ENCODE measurements at regions not wholly inside any gene's neighbourhood (a gene's known extent, or its start where the extent isn't known, plus 50 kb on each side); places are given as distances from the start of the nearest gene placed in this dataset.

GRCh38 chr1:91160363-91161075 is 138.7 kb upstream of the ZNF644 start:
- WGBS (ENCODE audit: insufficient coverage): 88% methylated on average over 1 of the region's 14 CpGs
- Histone ChIP-seq H3K36me3 (ENCODE audit: control insufficient read depth, insufficient read depth, low read length) (no peaks in the 10 kb centered on the region), H3K4me1 (ENCODE audit: control insufficient read depth, insufficient read depth, low read length) (no peaks in the 10 kb centered on the region), H3K27me3 (ENCODE audit: control insufficient read depth, insufficient read depth, low read length) (no peaks in the 10 kb centered on the region), H3K27ac (ENCODE audit: low read depth, low read length) (no peak overlapping the region), H3K4me3 (ENCODE audit: low read depth, low read length) (no peak overlapping the region), H3K9me3 (ENCODE audit: control insufficient read depth, insufficient read depth, low read length) (no peaks in the 10 kb centered on the region)
- no peak for DNase-seq (ENCODE audit: low read depth in 4 of 6, low spot score in 6 of 6)

- no peaks in the 10 kb centered on the region for H3K4me1 ChIP-seq (ENCODE audit: control insufficient read depth, insufficient read depth, low read length)
- H3K36me3 ChIP-seq (ENCODE audit: control insufficient read depth, insufficient read depth, low read length): no peaks in the 10 kb centered on the region
- no peak overlapping the region for H3K4me3 ChIP-seq (ENCODE audit: low read depth, low read length)
- no CpG with 5 or more reads among the region's 1 CpG for WGBS (ENCODE audit: insufficient coverage)
- no peaks in the 10 kb centered on the region for H3K9me3 ChIP-seq (ENCODE audit: control insufficient read depth, insufficient read depth, low read length)
- H3K27ac ChIP-seq (ENCODE audit: low read depth, low read length): no peak overlapping the region
- H3K27me3 ChIP-seq (ENCODE audit: control insufficient read depth, insufficient read depth, low read length): no peaks in the 10 kb centered on the region
- DNase-seq (ENCODE audit: low read depth in 4 of 6, low spot score in 6 of 6): no peak
Measured at GRCh38 chr1:91153341-91153740, 131.5 kb upstream of the ZNF644 start.

- Histone ChIP-seq H3K4me3 (ENCODE audit: low read depth, low read length) (no peak overlapping the region), H3K9me3 (ENCODE audit: control insufficient read depth, insufficient read depth, low read length) (no peaks in the 10 kb centered on the region), H3K4me1 (ENCODE audit: control insufficient read depth, insufficient read depth, low read length) (no peaks in the 10 kb centered on the region), H3K27ac (ENCODE audit: low read depth, low read length) (no peak overlapping the region), H3K36me3 (ENCODE audit: control insufficient read depth, insufficient read depth, low read length) (no peaks in the 10 kb centered on the region), H3K27me3 (ENCODE audit: control insufficient read depth, insufficient read depth, low read length) (no peaks in the 10 kb centered on the region)
- WGBS (ENCODE audit: insufficient coverage): no CpG with 5 or more reads among the region's 5 CpGs
- no peak for DNase-seq (ENCODE audit: low read depth in 4 of 6, low spot score in 6 of 6)
Measured at GRCh38 chr1:91152331-91152730, 130.5 kb upstream of the ZNF644 start.

- Histone ChIP-seq H3K27ac (ENCODE audit: low read depth, low read length) (no peak overlapping the region), H3K36me3 (ENCODE audit: control insufficient read depth, insufficient read depth, low read length) (no peaks in the 10 kb centered on the region), H3K9me3 (ENCODE audit: control insufficient read depth, insufficient read depth, low read length) (no peaks in the 10 kb centered on the region), H3K27me3 (ENCODE audit: control insufficient read depth, insufficient read depth, low read length) (no peaks in the 10 kb centered on the region), H3K4me3 (ENCODE audit: low read depth, low read length) (no peak overlapping the region), H3K4me1 (ENCODE audit: control insufficient read depth, insufficient read depth, low read length) (no peaks in the 10 kb centered on the region)
- no peak for DNase-seq (ENCODE audit: low read depth in 4 of 6, low spot score in 6 of 6)
- 100% methylated on average over 1 of the region's 1 CpG for WGBS (ENCODE audit: insufficient coverage)
Measured at GRCh38 chr1:91151702-91152101, 129.9 kb upstream of the ZNF644 start.

GRCh38 chr1:91148641-91149069 is 126.8 kb upstream of the ZNF644 start:
- H3K36me3 ChIP-seq (ENCODE audit: control insufficient read depth, insufficient read depth, low read length): no peaks in the 10 kb centered on the region
- no peaks in the 10 kb centered on the region for H3K27me3 ChIP-seq (ENCODE audit: control insufficient read depth, insufficient read depth, low read length)
- H3K9me3 ChIP-seq (ENCODE audit: control insufficient read depth, insufficient read depth, low read length): no peaks in the 10 kb centered on the region
- DNase-seq (ENCODE audit: low read depth in 4 of 6, low spot score in 6 of 6): peak in 1 of 6 donors; percentile 18
- no peak overlapping the region for H3K27ac ChIP-seq (ENCODE audit: low read depth, low read length)
- H3K4me3 ChIP-seq (ENCODE audit: low read depth, low read length): no peak overlapping the region
- H3K4me1 ChIP-seq (ENCODE audit: control insufficient read depth, insufficient read depth, low read length): no peaks in the 10 kb centered on the region
- 54% methylated on average over 2 of the region's 3 CpGs for WGBS (ENCODE audit: insufficient coverage)

GRCh38 chr1:91141858-91142257 is 120.0 kb upstream of the ZNF644 start:
- WGBS (ENCODE audit: insufficient coverage): 86% methylated on average over 1 of the region's 3 CpGs
- Histone ChIP-seq H3K36me3 (ENCODE audit: control insufficient read depth, insufficient read depth, low read length) (no peaks in the 10 kb centered on the region), H3K27me3 (ENCODE audit: control insufficient read depth, insufficient read depth, low read length) (no peaks in the 10 kb centered on the region)

GRCh38 chr1:91138959-91139358 is 117.1 kb upstream of the ZNF644 start:
- no peak for DNase-seq (ENCODE audit: low read depth in 4 of 6, low spot score in 6 of 6)

More at GRCh38 chr1:91141858-91142257, 120.0 kb upstream of the ZNF644 start:
- Histone ChIP-seq H3K4me3 (ENCODE audit: low read depth, low read length) (no peak overlapping the region), H3K4me1 (ENCODE audit: control insufficient read depth, insufficient read depth, low read length) (no peaks in the 10 kb centered on the region), H3K27ac (ENCODE audit: low read depth, low read length) (no peak overlapping the region), H3K9me3 (ENCODE audit: control insufficient read depth, insufficient read depth, low read length) (no peaks in the 10 kb centered on the region)
- DNase-seq (ENCODE audit: low read depth in 4 of 6, low spot score in 6 of 6): no peak

GRCh38 chr1:91137173-91137852 is 115.5 kb upstream of the ZNF644 start:
- H3K27ac ChIP-seq (ENCODE audit: low read depth, low read length): no peak overlapping the region
- H3K4me3 ChIP-seq (ENCODE audit: low read depth, low read length): no peak overlapping the region
- no peaks in the 10 kb centered on the region for H3K9me3 ChIP-seq (ENCODE audit: control insufficient read depth, insufficient read depth, low read length)
- H3K4me1 ChIP-seq (ENCODE audit: control insufficient read depth, insufficient read depth, low read length): no peaks in the 10 kb centered on the region
- no peak for DNase-seq (ENCODE audit: low read depth in 4 of 6, low spot score in 6 of 6)
- WGBS (ENCODE audit: insufficient coverage): no CpG with 5 or more reads among the region's 1 CpG
- H3K27me3 ChIP-seq (ENCODE audit: control insufficient read depth, insufficient read depth, low read length): no peaks in the 10 kb centered on the region
- H3K36me3 ChIP-seq (ENCODE audit: control insufficient read depth, insufficient read depth, low read length): no peaks in the 10 kb centered on the region

More at GRCh38 chr1:91138959-91139358, 117.1 kb upstream of the ZNF644 start:
- Histone ChIP-seq H3K9me3 (ENCODE audit: control insufficient read depth, insufficient read depth, low read length) (no peaks in the 10 kb centered on the region), H3K4me3 (ENCODE audit: low read depth, low read length) (no peak overlapping the region), H3K4me1 (ENCODE audit: control insufficient read depth, insufficient read depth, low read length) (no peaks in the 10 kb centered on the region), H3K27ac (ENCODE audit: low read depth, low read length) (no peak overlapping the region), H3K36me3 (ENCODE audit: control insufficient read depth, insufficient read depth, low read length) (no peaks in the 10 kb centered on the region), H3K27me3 (ENCODE audit: control insufficient read depth, insufficient read depth, low read length) (no peaks in the 10 kb centered on the region)
- 25% methylated on average over 3 of the region's 3 CpGs for WGBS (ENCODE audit: insufficient coverage)

GRCh38 chr1:91135799-91136198 is 114.0 kb upstream of the ZNF644 start:
- H3K27ac ChIP-seq (ENCODE audit: low read depth, low read length): no peak overlapping the region
- WGBS (ENCODE audit: insufficient coverage): 97% methylated on average over 11 of the region's 11 CpGs
- no peaks in the 10 kb centered on the region for H3K4me1 ChIP-seq (ENCODE audit: control insufficient read depth, insufficient read depth, low read length)
- H3K9me3 ChIP-seq (ENCODE audit: control insufficient read depth, insufficient read depth, low read length): no peaks in the 10 kb centered on the region
- DNase-seq (ENCODE audit: low read depth in 4 of 6, low spot score in 6 of 6): no peak
- no peaks in the 10 kb centered on the region for H3K36me3 ChIP-seq (ENCODE audit: control insufficient read depth, insufficient read depth, low read length)
- no peaks in the 10 kb centered on the region for H3K27me3 ChIP-seq (ENCODE audit: control insufficient read depth, insufficient read depth, low read length)
- H3K4me3 ChIP-seq (ENCODE audit: low read depth, low read length): no peak overlapping the region

GRCh38 chr1:91133248-91133647 is 111.4 kb upstream of the ZNF644 start:
- 90% methylated on average over 2 of the region's 6 CpGs for WGBS (ENCODE audit: insufficient coverage)

More at GRCh38 chr1:91133248-91133647, 111.4 kb upstream of the ZNF644 start:
- no peak for DNase-seq (ENCODE audit: low read depth in 4 of 6, low spot score in 6 of 6)
- Histone ChIP-seq H3K27me3 (ENCODE audit: control insufficient read depth, insufficient read depth, low read length) (no peaks in the 10 kb centered on the region), H3K4me1 (ENCODE audit: control insufficient read depth, insufficient read depth, low read length) (no peaks in the 10 kb centered on the region), H3K27ac (ENCODE audit: low read depth, low read length) (no peak overlapping the region), H3K36me3 (ENCODE audit: control insufficient read depth, insufficient read depth, low read length) (no peaks in the 10 kb centered on the region), H3K9me3 (ENCODE audit: control insufficient read depth, insufficient read depth, low read length) (no peaks in the 10 kb centered on the region), H3K4me3 (ENCODE audit: low read depth, low read length) (no peak overlapping the region)
